ENCODE measurements at regions not wholly inside any gene's neighbourhood (a gene's known extent, or its start where the extent isn't known, plus 50 kb on each side); places are given as distances from the start of the nearest gene placed in this dataset.

GRCh38 chr1:5603353-5604104 lies 388.7 kb downstream of the NPHP4 start:
- TF ChIP-seq CTCF (IDR thresholded peaks at IDR 0.05), result no peak
- no peak for TF ChIP-seq POLR2A (IDR thresholded peaks at IDR 0.05)

Measured in body of pancreas (tissue), 4 donors.